Stimulated activated CD4-positive, alpha-beta T cell treated with anti-CD3 and anti-CD28 coated beads, Interleukin-12 subunit alpha, Interleukin-12 subunit beta, amount 100 ng/mL, for 24 hours (primary cell): ENCODE measurements at regions not wholly inside any gene's neighbourhood (a gene's known extent, or its start where the extent isn't known, plus 50 kb on each side); places are given as distances from the start of the nearest gene placed in this dataset.

Source experiments
- DNase-seq, 2 experiments: peaks; one replicate each; pipeline ENCODE4 v3.0.0-alpha.2; 2020; ENCODE audit warnings: low read depth in 2 of 2

DNA sequence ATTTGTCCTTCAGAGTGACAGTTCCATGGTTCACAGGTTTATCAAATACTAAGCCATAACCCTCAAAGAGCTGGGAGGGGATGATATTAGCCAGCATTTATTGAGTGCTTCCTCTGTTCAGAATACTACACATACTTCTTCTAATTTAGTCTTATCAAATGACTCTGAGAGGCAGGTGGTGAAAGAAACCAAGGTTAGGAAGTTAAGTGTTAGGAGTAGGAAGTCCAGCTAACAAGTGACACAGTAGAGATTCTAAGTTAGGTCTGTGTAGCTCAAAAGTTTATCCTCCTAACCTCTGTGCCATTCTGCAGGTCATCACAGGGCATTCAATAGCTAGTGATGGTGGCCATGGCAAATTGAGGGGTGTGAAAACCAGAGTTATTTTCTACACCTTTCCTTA is 198.3 kb upstream of the MID1 start:
- no peak for DNase-seq

DNA sequence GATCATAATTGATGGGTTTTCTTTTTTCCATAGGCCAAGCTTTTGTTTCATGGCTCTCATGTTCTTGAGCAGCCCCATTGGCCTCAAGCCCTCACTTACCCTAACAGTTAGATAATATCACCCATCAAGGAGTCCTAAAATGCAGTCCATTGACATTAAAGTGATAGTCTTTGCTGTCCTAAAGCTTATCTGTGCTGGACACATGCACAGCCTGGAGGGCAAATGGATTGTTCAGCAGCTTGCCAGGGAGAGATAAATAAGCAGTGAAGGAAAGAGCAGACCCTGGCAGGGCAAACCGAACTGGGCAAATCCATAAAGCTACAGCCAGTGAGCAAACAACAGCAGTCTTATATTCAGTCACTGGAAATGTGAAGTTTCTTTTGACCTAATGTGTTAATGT is 199.6 kb upstream of the MID1 start:
- DNase-seq, result no peak

DNA sequence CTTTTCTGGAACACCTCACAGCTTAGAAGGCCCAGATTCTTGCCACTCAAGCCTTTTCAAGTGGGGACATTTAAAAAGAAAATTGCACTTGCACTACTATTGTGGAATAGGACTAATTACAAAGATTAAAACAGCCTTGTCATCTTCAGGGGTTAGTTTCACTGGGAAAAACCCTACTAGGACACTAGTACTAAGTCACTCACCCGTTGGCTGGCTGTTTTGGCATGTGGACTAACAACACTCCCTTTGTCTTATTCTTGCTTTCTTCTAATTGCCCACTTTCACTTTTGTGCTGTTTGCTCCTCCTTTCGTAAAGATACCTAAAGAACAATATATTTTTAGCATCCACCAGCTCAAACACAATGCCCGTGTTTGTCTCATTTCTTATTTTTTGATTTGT is 200.9 kb upstream of the MID1 start:
- DNase-seq, result no peak

DNA sequence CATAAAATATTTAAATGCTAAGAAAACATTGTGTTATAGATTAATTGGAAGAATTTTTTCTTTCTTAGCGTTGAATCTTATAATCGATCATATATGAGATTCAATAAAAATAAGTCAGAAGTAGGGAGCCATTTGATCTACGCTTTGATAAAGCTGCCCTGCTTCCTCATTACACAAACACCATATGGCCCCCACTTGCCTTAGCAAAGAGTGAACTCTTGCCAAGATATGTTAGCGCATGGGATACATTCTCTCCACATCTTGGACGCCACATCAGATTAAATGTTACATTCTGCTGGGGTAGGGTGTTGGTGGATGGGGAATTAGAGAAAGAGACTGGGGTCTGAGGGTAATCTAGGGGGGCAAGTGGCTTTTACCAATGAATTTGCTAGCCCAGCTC is 207.7 kb upstream of the MID1 start:
- no peak for DNase-seq

DNA sequence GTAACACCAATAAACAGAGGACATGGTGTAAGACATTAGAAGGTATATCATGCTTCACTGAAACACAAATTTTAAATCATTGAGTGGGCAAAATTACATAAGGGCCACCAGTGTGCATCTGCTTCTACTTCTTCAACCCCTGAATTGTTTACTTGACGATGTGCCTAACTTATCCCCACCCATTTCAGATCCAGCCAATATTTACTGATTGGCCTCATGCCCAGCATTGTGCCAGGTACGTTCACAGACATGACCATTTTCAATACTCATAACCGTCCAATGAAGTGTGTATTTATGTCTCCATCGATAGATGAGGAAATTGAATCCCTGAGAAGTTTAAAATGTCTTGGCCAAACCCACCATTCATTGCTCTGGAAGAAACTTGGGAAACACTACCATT is 208.3 kb upstream of the MID1 start:
- no peak for DNase-seq

DNA sequence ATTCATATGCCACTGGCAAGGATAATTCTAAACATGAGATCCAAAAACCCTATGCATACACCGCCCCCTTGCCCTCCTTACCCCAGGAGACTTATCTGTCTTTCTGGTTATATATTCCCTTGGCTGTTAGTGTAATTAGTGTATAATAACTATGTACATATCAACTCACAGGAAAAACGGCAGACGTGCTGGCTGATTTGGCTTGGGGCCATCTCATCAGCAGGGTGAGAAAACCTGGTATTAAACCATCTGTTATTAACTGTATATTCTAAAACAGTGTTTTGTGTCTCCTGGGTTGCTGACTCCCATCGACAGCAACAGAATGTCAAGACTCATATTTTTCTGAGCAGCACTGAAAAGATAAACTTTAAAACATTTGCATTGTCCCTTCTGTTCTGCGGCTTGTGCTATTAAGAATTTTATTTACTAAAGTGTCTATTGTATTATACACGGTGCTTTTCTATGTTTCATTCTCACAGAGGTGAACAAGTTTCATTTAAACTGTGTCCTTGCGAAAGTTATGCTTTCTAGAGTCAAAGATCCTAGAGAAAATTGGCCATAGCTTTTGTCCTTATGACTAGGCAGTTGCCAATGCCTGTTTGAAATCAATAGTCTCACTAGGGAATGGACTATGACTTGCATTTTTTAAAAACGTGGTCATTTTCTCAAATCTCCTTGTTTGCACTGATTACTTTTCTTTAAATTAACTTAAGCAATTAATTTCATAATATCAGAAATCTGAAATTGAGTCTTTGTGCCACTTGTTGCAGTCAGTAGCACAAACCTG is 211.5 kb upstream of the MID1 start:
- DNase-seq, result no peak

DNA sequence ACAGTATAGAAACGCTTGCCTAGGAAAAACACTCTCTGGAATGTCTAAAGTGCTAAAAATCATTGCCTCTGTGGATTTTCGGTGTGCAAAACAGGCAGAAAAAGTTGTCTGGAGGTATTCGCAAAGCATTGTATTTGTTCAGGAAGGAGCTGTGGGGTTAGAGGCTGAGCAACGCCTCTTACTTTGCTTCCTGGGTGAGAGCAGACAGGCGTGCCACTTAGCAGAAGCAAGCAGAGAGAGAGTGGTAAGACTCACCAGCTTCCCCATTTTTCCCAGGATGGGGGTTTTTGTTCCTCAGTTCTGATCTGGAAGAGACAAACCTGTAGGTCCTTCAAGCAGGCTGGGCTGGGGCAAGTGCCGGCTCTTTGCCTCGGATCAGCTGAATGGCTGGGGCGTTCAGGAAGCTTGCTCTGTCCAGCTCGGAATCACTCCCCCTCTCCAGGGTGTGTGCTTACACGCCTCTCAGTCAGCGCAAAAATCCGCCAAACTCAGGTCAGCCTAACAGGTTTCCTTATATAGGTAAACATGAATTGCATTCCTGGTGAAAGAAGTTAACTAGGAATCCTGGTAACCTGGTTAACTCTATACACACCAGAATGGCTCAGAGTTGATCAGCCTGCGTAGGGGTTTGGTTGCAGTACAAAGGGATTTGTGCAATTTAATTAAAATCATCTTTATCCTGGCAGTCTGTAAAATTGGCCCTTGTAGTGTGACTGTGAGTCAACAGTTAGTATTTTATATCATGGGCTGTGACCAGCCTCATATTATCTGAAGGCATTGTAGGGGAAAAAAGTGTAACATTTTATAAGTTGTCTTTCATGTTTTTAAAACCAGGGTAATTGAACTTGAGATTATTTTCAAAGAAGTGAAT is 213.1 kb upstream of the MID1 start:
- no peak for DNase-seq

DNA sequence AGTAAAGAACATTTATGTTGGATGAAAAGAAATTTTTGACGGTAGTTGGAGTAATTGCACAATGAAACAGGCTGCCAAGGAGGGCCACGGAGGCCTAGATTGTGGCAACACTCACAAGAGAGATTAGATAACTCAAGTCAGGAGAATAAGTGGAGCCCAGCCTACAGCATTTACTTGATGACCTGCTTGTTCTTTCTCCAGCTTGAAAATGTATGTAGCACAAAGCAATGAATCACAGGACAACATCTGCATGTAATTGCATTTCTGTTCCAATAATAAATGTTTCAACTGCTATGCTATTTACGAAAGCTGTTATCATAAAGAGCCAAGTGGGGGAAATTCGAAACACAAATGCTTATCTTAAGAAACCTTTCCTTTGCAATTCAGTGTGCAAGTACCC is 221.2 kb upstream of the MID1 start:
- DNase-seq, result no peak

DNA sequence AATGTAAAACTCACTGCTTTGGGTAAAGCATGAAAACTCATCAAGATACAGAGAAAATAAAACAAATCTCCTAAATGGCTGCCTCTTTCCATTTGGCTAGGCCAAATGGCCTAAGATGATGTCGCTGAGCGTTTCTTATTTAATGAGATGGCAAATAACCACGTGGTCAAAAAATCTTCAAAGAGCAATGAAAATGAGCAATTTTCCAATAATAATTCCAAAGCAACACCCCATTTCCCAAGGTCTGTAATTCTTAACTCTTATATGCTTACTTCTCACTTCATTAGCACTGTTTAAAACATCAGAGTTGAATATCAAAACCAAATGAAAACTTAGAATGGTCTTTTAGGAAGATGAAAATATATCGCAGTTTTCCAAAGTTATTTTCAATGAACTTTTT is 222.3 kb upstream of the MID1 start:
- DNase-seq, result no peak

DNA sequence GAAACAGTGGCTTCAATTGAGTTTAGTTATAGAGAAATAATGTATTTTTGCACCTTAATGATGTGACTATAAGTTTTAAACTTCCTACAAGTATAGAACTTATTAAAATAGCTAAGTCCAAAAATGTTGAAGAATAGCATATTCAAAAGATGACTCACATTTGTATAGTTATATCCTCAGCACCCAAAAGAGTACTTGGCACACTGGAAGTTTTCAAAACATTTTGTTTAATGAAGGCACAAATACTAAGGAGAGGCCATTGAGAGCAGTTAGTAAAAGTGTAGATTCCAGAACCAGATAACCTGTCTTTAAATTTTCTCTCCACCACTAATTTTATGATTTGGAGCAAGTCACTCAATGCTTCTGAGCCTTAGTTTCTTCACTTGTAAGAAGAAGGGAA is 226.9 kb upstream of the MID1 start:
- DNase-seq, result no peak

DNA sequence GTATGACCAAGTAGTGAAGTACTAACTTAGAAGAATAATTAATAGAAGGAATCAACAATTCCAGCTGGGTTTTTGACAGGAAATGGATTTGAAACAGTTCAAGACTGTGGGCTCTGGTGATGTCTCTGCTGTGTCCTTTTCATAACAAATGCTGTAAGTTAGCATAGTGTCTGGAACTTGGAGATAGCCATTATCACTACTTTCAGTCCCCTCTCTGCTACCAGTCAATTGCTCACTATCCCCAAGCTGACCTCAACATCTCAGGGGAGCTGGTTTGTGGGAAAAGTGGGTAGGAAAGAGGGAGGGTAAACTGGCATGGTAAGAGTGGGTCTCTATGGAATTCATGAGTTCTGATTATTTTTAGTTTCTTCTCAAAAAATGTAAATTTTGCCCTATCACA is 231.4 kb upstream of the MID1 start:
- no peak for DNase-seq

DNA sequence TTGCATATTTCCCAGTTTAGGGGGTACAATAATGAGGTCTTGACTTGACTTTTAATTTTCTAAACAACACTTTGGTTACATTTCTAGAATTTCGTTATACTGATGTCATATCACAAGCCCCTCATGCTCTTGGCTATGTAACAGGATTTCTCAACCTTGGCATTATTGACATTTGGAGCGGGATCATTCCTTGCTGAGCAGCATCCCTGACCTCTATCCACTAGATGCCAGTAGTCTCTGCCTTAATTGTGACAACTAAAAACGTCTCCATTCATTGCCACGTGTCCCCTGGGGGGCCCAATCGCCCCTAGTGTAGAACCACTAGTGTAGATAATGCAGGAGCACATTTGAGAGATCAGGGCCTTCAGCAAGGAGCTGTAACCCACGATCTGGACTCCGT is 234.2 kb upstream of the MID1 start:
- DNase-seq, result no peak

DNA sequence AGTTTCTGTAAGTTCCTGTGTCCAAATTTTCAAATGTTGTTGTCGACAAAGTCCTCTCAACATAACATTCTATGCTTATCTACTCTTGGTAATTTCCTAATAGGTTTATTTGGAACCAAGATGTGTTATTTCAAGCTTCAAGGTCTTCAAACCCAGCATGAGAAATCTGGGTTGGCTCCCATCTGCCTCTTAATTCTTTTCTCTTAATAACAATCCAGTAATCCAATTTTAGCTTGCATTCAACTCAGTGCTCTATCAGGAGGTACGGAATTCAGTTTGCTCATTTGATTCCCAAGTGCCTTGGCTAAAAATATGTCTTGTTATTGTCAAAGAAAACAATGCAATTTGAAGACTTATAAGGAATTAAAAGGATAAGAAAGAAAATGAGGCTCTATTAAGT is 235.5 kb upstream of the MID1 start:
- DNase-seq, result no peak

DNA sequence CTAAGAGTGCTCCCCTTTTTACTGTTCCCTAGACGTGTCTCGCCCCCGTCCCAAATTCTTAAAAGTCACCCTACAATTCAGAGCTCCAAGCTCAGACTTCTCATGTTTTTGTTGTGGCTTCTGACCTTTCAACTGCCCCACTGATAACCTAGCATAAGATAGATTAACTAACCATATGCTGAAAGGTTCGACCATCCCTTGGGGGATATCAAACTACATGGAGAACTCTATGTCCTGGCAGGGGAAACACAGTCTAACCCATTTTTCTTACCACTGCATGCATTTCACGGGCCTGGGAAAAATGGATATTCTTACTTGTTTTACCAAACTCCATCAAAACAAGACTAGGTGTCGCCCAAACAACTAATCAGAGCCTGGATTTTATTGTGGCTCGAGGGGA is 236.4 kb upstream of the MID1 start:
- no peak for DNase-seq

DNA sequence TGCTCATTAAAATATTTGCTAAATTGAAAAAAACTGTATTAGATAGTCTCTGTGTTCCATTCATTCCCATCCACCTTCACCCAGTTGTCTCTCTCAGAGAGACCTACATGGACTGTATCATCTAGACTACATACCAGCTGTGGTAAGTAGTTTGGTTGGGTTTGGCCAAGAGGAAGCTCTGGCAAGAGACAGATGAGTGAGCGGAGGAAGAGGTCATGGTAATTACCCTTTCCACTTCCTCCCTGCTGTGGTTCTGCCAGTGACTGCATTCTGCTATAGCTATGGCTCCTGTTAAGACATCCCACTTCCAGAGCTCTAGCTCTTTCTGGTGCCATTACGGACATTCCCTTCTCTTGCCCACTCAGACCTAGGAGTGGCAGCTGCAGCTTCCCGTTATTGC is 239.0 kb upstream of the MID1 start:
- no peak for DNase-seq

DNA sequence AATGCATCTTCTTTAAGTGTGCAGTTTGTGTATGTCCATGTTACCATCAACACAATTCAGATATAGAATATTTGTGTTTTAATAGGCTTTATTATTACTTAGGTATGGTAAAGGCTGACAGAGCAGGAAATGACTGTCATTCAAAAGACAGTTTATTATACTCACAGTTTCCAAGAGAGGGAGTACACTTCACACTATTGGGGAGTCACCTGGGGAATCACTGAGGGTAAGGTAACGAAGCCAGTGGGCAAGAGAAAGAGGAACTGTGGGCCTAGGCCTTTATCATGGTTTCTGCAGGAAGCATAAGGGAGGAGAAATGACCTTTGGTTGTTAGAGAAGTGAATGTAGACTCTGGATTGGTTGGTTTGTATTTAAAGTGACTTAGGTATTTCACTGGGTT is 235.1 kb upstream of the HCCS start:
- DNase-seq, result no peak

DNA sequence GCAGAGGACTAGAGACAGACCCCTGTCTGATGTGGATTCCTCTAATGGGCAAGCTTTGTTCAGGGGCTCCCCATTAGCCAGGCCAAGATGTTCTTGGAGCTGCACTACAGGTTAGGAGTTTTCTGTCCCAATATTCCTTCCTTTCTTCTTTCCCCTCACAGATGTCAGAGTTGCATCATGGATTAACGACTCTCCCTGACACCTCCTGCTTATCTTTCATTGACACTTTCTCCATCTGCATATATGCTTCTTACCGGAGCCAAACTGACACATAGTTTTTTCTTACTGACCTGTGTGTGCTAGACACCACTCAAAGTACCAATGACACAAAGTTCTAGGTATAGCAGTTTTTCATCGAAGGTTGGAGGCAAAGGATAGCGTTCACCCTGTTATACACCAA is 228.6 kb upstream of the HCCS start:
- no peak for DNase-seq

DNA sequence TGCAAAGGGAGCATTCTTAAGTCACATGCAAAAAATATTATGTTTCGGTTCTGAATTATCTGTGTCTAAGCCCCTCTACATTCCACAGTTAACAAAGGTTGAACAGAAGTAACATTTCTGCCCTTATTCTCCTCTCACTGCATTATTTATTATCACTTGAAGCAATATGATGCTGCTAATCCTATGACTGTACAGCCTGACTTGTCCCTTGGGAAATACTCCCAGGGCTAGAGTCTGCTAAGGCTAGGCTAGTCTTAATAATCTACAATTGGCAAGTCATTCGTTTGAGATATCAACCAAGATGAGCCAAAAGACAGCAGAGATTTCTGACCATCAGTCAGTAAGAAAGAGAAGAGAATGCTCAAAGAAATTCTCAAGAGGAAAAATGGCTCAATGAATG is 226.9 kb upstream of the HCCS start:
- DNase-seq, result no peak

DNA sequence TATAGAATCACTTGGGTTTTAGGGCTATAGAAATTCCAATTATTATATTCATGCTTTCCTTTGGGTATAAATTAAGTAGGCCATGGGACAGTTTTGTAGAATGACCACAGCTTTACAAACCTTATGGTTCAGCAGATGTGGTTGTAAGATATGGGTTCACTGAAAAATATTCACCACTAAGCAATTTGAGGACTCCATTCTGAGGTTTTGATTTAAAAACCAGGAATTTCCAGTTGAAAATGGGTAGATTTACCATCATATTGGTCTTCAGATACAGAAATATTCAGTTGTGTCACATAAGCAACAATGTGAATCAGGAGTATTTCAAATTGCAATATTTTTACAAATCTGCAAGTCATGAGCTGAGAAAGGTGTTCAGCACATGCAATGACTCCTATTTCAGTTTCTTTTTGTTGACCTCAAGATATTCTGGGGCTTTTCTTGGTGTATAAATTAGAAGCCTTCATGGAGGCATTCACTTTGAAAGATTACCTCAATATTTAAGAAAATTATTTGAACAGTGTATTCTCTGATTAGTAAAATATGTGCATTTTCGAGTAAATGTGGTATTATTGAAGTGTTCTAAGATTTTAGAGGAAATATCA is 218.4 kb upstream of the HCCS start:
- DNase-seq, result no peak

DNA sequence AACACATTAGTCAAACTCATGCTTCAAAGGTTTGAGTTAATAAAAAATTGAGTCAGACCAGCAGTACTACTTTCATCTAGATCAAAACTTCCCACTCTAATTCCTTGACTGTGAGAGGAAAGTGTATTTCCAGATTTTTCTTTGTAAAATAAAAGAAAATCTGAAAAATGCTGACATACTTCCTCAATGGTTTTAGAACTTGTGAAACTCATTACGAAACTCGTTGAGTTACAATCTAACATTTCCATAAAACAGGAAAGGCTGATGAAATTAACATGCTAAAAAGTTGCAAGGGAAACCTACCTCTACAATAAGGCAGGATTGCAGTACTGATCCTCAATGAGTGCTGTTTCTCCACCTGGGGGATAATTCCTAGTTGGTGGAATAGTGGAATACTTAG is 217.8 kb upstream of the HCCS start:
- DNase-seq, result no peak

DNA sequence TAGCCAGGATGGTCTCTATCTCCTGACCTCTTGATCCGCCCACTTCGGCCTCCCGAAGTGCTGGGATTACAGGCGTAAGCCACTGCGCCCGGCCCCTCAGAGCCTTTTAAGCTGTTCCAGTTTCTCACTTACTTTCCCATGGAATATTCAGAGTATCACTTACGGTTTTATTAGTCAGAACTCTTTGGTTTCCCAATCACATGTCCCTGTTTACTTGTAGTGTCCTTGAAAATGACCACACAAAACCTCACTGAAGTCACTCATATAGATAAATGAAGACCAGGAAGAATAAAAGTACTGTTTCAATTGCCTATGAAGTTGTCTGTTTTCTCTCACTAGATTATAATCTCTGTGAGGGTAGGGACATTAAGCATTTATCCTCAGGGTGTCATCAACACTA is 217.2 kb upstream of the HCCS start:
- no peak for DNase-seq

DNA sequence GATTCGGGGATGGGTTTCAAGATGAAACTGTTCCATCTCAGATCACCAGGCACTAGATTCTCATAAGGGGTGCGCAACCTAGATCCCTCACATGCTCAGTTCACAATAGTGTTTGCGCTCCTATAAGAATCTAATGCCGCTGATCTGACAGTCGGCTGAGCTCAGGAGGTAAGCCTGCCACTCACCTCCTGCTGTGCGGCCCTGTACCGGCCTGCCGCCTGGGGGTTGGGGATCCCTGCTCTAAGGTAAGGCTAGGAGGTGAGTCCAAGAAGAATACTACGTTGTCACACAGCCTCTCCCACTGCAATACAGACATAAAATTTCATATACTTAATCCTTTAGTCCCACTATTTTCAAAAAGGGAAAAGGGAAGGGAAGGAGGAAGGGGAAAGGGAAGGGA is 213.4 kb upstream of the HCCS start:
- no peak for DNase-seq
